Kidney epithelial cell (primary cell): ENCODE measurements at regions not wholly inside any gene's neighbourhood (a gene's known extent, or its start where the extent isn't known, plus 50 kb on each side); places are given as distances from the start of the nearest gene placed in this dataset.

Source experiments
- DNase-seq: peaks from one replicate; pipeline ENCODE4 v3.0.0-alpha.2; 2010; ENCODE audit warnings: low read depth
- H3K27me3 ChIP-seq: 2 replicates; pipeline ENCODE4 v1.6.0; 2011; ENCODE audit warnings: low read length; ENCODE audit not compliant: control insufficient read depth, insufficient read depth
- H3K36me3 ChIP-seq: 2 replicates; pipeline ENCODE4 v1.5.1; 2011; ENCODE audit warnings: low read length; ENCODE audit not compliant: control insufficient read depth, insufficient read depth
- H3K4me3 ChIP-seq: 2 replicates; pipeline ENCODE4 v1.5.1; 2011; ENCODE audit warnings: low read depth, mild to moderate bottlenecking, control low read depth, low read length
- TF ChIP-seq, protein P1 (sequence below): IDR thresholded peaks from 2 replicates; pipeline ENCODE4 v1.5.1; 2011; ENCODE audit warnings: mild to moderate bottlenecking, moderate library complexity, low read length, control low read depth, inconsistent platforms; ENCODE audit not compliant: insufficient read depth, poor library complexity, severe bottlenecking

DNA sequence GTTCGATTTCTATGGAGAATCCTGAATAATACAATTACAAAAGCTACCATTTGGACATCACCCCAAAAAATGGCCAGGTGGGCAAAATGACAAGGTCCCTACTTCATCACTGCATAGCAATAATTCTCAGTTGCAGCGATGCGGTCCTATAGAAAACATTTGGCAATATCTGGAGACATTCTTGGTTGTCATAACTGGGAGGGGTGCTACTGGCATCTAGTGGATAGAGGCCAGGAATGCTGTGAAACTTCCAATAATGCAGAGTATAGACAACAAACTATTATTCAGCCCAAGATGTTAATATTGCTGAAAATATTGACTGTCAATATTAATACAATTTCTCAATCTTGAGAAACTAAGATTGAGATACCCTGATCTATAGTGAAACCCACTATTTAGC lies 637.8 kb upstream of the PKDCC start:
- Histone ChIP-seq H3K27me3 (no peaks in the 10 kb centered on the region), H3K36me3 (no peaks in the 10 kb centered on the region), H3K4me3 (no peak overlapping the region)
- TF ChIP-seq, protein P1, sequence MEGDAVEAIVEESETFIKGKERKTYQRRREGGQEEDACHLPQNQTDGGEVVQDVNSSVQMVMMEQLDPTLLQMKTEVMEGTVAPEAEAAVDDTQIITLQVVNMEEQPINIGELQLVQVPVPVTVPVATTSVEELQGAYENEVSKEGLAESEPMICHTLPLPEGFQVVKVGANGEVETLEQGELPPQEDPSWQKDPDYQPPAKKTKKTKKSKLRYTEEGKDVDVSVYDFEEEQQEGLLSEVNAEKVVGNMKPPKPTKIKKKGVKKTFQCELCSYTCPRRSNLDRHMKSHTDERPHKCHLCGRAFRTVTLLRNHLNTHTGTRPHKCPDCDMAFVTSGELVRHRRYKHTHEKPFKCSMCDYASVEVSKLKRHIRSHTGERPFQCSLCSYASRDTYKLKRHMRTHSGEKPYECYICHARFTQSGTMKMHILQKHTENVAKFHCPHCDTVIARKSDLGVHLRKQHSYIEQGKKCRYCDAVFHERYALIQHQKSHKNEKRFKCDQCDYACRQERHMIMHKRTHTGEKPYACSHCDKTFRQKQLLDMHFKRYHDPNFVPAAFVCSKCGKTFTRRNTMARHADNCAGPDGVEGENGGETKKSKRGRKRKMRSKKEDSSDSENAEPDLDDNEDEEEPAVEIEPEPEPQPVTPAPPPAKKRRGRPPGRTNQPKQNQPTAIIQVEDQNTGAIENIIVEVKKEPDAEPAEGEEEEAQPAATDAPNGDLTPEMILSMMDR: peak; percentile 14
- no peak for DNase-seq

DNA sequence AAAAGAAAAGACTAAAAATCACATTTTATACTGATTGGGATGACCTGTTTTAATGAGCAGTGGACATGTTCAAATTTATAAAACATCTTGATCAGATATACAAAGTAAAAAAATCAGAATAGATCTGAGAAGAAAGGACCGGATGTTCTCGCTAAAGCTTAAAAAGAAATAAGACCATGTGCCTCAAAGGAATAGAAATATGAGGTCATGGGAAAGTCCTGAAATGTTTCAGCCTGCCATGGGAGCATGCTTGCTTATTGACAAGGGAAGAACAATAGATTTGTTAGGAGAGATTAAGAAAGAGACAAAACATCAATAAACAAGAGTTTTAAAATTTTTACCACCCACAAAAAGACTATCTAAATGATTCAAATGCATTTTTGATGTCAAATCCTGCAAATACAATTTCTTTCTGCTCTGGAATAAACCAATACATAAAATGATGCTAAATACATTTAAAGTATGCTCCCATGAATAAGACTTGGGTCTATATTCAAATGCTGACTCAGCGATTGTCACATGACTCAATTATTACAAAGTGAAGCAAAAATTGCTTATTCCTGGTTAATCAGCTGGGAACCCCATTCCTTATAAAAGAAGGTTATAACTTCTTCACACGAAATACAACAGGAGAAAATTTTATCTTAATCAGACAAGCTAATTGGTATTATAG lies 633.9 kb upstream of the PKDCC start:
- Histone ChIP-seq H3K27me3 (no peaks in the 10 kb centered on the region), H3K4me3 (no peak overlapping the region), H3K36me3 (no peaks in the 10 kb centered on the region)
- TF ChIP-seq, protein P1: no peak
- no peak for DNase-seq

DNA sequence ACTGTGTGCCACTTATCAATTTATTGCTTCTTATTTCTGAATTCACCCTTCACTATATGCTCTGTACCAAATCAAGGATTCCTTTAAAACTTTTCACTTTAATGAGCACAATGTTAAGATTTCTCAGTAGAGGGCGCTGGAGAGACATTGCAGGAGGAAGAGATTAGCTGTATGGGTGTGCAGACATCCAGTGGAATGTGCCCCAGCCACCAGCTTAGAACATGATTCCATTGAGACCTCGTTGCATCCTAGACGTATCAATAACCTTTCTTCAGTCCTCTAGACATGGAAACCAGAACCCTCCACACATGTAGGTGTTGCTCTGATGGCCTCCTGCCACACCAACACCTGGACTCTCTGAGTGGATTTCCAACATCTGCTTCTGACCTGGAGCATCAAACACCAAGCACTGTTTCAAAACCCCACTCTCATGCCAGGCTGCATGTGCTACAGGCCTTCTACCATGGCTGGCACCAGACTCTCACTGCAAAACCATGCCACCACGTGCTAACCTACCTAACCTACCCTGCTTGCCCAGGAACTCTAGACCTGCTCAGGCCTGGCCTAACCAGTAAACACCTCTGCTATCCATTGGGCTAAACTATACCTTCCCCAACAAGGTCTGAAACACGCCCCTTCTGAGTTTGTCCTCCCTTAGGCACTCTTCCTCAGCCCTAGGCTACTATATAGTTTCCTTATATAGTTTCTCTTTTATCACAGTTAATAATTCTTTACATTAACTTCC lies 633.2 kb upstream of the PKDCC start:
- no peaks in the 10 kb centered on the region for H3K36me3 ChIP-seq
- TF ChIP-seq, protein P1: peak; percentile 54
- no peak overlapping the region for H3K4me3 ChIP-seq
- DNase-seq: no peak
- H3K27me3 ChIP-seq: no peaks in the 10 kb centered on the region

DNA sequence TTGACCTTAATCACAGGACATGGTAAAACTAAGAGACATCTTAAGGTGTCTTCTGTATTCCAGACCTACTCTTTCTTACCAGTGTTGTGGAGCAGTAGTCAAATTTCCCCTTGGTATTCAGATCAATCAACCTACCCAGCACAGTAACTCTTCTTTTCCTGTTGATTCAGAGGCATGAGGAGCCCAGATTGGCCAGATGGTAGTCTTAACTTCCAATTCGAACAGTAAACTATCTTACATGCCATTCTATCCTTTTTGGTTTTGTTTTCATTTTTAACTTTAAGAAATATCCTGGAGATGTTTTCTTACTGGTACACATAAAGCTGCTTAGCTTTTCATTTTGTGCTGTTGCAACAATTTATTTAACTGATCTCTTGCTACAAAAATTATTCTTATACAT lies 630.3 kb upstream of the PKDCC start:
- no peaks in the 10 kb centered on the region for H3K36me3 ChIP-seq
- TF ChIP-seq, protein P1: no peak
- H3K27me3 ChIP-seq: no peaks in the 10 kb centered on the region
- H3K4me3 ChIP-seq: no peak overlapping the region
- no peak for DNase-seq

DNA sequence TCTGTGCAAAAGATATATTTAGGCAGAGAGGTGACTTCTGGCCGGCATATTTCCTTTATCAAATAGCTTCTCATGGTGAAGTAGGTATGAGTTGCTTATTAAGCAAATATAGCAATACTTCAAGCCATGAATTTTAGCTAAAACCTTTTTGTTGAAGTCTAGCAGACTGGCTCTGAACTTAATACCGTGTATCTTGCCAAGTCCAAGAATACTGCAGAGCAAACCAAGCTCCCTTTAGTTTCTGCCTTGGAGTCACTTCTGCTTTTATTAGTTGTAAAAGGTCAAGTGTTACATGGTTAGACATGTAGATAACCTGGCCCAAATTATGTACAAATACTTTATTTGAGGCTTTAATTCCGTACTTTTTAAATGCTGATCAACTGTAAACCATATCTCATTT lies 627.6 kb upstream of the PKDCC start:
- H3K4me3 ChIP-seq: no peak overlapping the region
- no peaks in the 10 kb centered on the region for H3K36me3 ChIP-seq
- no peaks in the 10 kb centered on the region for H3K27me3 ChIP-seq
- TF ChIP-seq, protein P1: no peak
- DNase-seq: no peak
